Posterior vena cava (tissue), 2 donors: ENCODE measurements at regions not wholly inside any gene's neighbourhood (a gene's known extent, or its start where the extent isn't known, plus 50 kb on each side); places are given as distances from the start of the nearest gene placed in this dataset.
"Not testable (repeated sequence)": the region's sequence is repeated elsewhere in the genome, so short reads cannot be mapped to it uniquely, and the experiment has no call there.

Experiments used
- DNase-seq: peaks from one replicate; pipeline ENCODE4 v3.0.0-alpha.2; 2020; ENCODE audit warnings: low spot score
- intact Hi-C, 2 donors: fragments of 100-400 bp; cut with DNase I; formaldehyde crosslinking; loops; one replicate each; pipeline versions ENCODE4 v1.14.1 to v1.14.2; 2022 to 2023
- donor health status: DM: yes; HTN: yes; CAD: no.
- donor health status: DM: yes; HTN: yes; CAD: no.

DNA sequence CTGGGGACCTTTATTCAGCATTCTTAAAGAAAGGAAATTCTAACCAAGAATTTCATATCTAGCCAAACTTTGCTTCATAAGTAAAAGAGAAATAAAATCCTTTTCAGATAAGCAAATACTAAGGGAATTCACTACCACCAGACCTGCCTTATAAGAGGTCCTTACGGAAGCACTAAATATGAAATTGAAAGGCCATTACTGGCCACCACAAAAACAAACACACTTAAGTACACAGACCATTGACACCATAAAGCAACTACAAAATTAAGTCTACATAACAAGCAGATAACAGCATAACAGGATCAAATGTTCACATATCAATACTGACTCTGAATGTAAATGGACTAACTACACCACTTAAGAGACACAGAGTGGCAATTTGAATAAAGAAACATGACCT is 361.4 kb upstream of the POU5F2 start:
- intact Hi-C loops, result no loop called here
- no peak for DNase-seq

DNA sequence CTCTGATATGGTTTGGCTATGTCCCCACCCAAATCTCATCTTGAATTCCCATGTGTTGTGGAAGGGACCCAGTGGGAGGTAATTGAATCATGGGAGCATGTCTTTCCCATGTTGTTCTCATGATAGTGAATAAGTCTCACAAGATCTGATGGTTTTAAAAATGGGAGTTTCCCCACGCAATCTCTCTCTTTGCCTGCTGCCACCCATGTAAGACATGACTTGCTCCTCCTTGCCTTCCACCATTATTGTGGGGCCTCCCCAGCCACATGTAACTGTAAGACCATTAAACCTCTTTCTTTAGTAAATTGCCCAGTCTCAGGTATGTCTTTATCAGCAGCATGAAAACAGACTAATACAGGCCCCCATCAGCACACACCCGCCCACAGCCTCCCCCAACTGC is 356.0 kb upstream of the POU5F2 start:
- intact Hi-C loops, DNase-seq: not testable (repeated sequence)

DNA sequence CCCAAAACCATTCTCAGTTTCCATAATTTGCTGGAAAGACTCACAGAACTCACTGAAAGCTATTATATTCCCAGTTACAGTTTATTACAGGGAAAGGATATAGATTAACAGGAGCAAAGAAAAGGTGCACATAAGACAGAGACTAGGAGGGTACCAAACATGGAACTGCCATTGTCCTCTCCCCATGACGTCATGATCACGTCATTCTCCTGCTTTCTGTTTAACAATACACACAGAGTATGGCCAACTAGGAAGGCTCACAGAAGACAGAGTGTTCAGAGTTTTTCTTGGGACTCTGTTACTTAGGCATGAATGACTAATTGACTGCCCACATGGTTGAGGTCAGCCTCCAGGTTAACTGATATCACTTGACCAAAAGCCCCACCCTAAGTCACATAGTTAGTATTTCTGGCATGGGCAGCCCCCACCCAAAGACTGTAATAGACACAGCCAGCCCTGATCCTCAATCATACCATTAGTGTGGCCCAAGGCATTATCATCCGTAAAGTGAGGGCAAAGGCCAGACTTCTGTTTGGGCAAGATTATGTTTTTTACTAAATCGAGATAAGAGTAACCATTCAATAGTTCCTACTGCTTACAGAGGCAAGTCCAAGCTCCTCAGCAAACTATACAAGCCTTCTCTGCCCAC is 353.5 kb upstream of the POU5F2 start:
- DNase-seq, result no peak
- intact Hi-C loops, result no loop called here

DNA sequence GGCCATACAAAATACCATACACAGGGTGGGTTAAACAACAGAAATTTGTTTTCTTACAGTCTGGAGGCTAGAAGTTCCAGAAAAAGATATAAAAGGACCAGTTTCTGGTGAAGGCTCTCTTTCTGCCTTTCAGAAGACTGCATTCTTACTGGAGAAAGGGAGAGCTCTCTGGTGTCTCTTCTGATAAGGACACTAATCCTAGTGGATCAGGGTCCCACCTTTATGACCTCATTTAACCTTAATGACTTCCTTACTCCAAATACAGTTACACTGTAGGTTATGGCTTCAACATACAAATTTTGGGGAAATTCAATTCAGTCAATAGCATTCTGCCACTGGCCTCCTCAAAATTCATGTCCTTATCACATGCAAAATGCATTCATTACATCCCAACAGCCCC is 351.9 kb upstream of the POU5F2 start:
- DNase-seq, result no peak
- intact Hi-C loops, result no loop called here

DNA sequence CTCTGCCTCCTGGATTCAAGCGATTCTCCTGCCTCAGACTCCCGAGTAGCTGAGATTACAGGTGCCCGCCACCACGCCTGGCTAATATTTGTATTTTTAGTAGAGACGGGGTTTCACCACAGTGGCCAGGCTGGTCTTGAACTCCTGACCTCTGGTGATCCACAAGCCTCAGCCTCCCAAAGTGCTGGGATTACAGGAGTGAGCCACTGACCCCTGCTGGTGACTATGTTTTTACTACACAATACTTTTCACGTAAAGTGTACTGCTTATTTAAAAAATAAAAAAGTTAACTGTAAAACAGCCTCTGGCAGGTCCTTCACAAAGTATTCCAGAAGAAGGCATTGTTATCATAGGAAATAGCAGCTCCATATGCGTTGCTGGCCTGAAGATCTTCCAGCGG is 345.2 kb upstream of the POU5F2 start:
- intact Hi-C loops, DNase-seq: not testable (repeated sequence)

DNA sequence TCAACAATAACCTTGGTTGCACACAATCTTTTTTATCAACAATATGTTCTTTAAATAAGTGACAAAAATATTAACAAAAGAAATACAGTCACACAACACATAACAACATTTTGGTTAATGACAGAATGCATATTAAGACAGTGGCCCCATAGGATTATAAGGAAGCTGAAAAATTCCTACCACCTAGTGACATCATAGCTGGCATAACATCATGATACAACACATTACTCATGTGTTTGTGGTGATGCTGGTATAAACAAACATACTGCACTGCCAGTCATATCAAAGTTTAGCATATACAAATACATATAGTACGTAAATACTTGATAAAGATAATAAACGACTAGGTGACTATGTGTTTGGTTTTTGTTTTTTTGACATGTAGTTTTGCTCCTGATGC is 344.8 kb upstream of the POU5F2 start:
- no peak for DNase-seq

DNA sequence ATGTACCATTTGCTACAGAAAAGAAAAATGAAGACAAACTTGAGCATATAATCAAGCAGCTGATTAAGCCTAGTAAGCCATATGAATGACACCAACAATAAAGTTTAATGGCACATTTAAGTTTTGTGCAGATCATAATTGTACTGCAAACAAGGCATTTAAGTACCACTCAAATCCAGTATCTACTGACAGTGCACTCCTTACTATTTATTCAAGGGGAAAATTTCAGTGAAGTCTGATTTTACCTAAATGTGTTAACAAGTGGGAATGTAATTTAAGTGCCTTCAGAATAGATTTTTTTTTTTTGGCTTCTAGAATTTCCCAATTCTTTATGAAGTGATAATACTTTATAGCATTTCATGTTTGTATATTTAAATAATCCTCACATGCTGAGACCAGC is 341.0 kb upstream of the POU5F2 start:
- intact Hi-C loops, result no loop called here
- no peak for DNase-seq

More for the DNA sequence above, 344.8 kb upstream of the POU5F2 start:
- intact Hi-C loops, result no loop called here

DNA sequence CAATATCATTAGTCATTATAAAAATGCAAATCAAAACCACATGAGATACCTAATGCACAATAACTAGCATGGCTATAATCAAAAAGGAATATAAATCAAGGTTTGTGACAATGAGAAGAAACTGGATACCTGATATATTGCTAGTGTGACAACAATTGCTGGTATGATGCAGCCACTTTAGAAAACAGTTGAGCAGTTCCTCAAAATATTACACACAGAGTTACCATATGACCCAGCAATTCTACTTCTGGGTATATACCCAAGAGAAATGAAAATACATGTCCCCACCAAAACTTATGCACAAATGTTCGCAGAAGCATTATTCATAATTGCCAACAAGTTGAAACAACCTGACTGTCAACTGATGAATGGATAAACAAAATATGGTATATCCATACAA is 339.7 kb upstream of the POU5F2 start:
- intact Hi-C loops, result no loop called here
- no peak for DNase-seq

DNA sequence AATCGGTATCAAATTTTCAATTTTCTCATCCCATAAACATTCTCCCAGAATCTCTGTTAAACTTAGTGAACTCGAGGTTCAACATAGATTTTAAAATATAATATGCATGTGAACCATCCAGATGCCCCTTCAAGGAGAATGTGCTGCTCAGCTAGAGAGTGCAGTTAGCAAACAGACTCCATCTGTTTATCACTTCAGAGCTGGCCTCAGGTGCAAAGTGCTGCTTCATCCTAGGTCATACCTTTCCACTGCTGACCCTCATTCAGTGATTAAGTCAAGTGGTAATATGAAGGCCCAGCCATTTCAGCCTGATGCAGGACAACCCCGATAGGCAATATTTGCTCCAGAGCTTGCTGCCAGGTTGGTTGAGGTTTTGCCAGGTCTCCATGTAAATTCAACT is 339.0 kb upstream of the POU5F2 start:
- DNase-seq, result no peak
- intact Hi-C loops, result no loop called here

DNA sequence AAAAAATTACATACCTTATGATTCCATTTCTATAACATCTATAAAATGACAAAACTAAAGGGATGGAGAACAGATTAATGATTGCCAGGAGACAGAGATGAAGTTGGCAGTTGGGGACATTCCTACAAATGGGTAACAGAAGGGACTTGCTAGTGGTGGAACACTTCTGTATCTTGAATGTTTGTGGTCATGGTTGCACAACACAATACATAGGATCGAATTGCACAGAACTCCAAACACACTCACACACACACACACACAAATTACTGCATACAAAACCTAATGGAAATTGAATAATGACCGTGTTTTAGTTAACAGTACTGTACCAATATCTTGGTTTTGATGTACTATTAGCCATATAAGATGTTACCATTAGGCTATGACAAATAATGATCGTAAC is 330.7 kb upstream of the POU5F2 start:
- no peak for DNase-seq
- intact Hi-C loops, result no loop called here

DNA sequence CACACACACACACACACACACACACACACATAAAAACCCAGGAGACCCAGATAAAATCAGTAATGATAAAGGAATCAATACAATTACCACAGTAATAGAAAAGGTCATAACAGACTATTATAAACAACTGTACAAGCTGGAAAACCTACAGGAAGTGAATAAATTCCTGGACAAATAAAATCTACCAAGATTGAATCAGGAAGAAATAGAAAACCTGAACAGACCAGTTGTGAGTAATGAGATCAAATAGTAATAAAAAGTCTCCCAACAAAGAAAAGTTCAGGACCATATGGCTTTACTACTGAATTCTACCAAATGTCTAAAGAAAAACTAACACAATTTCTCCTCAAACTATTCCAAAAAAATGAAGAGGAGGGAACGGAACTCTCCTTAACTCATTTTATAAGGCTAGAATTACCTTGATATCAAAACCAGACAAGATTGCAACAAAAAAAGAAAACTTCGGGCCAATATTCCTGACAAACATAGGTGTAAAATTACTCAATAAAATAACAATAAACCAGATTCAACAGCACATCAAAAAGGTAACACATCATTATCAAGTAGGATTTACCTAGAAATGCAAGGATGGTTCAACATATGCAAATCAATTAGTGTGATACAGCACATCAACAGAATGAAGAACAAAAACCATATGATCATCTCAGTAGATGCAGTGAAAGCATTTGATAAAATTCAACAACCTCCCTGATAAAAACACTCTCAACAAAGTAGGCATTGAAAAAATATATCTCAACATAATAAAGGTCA is 325.2 kb upstream of the POU5F2 start:
- no peak for DNase-seq
- intact Hi-C loops, result no loop called here

DNA sequence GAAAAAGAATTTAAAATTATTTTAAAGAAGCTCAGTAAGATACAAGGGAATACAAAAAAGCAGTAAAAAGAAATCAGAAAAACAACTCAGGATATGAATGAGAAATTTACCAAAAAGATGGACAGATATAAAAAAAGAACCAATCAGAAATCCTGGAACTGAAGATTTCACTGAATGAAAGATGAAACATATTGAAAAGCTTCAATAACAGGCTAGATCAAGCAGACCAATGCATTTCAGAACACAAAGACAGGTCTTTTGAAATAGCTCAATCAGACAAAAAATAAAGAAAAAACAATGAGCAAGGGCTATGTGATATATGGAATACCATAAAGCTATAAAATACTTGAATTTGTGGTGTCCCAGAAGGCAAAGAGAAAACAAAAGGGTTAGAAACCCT is 322.6 kb upstream of the POU5F2 start:
- intact Hi-C loops, result no loop called here

DNA sequence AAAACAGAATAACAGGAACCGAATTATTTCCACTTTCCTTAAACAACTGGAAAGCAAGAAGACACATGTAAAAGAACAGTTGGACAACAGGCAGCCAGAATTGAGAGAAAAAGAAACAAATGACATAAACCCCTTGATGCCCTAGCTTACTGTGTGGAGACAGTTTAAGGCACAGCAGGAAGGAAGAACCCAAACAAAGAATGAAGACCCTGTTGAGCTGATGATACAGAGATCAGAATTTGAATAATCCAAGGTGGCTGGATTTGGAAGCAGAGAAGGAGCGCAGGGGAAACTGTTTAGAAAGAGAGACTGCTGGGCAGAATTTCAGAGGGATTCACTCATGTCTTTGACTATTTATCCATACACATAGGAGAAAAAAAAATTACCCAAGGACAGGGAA is 316.3 kb upstream of the POU5F2 start:
- DNase-seq, result no peak

More for the DNA sequence above, 322.6 kb upstream of the POU5F2 start:
- no peak for DNase-seq

DNA sequence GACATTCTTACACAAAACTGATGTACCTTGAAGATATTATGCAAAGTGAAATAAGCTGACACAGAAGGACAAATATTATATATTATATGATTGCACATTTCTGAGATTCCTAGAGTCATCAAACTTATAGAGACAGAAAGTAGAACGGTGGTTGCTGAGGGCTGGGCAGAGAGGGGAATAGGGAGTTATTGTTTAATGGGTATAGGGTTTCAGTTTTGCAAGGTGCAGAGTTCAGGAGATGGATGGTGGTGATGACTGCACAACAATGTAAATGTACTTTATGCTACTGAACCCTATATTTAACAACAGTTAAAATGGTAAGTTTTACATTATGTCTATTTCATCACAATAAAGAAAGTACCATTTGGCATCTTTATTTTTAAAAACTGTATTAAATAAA is 315.8 kb upstream of the POU5F2 start:
- intact Hi-C loops, result no loop called here
- no peak for DNase-seq

More for the DNA sequence above, 316.3 kb upstream of the POU5F2 start:
- intact Hi-C loops, result no loop called here

DNA sequence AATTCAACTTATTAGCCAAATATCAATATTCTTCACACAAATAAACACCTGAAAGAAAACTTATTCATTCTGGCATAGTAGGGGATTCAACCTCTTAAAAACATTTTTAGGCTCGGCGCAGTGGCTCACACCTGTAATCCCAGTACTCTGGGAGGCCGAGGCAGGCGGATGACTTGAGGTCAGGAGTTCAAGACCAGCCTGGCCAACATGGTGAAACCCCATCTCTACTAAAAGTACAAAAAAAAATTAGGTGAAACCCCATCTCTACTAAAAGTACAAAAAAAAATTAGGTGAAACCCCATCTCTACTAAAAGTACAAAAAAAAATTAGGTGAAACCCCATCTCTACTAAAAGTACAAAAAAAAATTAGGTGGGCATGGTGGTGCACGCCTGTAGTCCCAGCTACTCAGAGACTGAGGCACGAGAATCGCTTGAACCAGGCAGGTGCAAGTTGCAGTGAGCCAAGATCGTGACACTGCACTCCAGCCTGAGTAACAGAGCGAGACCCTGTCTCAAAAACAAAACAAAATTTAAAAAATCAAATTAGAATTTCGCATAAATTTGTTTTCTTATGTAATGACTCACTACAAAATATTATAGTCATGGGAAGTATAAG is 308.0 kb upstream of the POU5F2 start:
- intact Hi-C loops, DNase-seq: not testable (repeated sequence)

DNA sequence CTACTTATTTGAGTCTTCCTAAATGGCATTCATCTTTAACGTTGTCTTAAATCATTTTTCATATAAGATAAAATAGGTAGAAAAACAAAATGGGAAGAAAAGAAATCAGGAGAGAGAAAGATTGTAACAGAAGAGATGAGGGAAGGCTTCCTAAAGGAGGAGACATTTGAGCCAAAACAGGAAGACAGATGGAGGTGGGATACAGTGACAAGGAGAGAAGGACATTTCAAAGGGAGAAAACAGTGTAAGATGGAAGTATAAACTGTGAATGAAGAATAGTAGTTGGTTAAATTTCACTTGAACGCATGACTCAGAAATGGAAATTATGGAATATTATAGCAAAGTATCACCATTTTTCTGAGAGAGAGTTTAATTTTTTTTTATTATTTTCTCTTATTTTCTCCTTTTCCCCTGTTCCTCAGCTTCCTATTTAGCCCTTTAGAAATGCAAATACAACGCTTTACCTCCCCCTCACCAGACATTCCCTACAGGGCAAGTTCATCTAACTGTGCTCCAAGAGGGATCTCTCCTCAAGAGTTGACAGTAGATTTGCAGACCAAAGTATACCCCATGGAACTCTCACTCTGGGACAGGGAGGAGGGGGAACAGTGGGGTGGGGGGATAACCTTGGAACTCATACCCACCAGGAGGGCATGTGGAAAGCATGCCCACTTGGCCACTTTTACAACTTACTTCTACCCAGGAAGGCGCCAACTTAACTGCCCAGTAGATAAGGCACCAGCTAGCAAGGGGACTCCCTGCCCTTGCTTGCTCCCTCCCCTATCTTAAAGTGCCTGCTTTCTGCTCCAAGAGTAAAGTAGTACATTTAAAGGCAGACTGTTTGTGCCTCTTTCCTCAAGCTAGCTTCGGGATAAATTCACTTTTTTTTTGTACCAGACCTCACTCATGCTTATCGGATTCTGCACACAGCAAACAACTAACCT is 304.7 kb upstream of the POU5F2 start:
- no peak for DNase-seq
- intact Hi-C loops, result no loop called here

DNA sequence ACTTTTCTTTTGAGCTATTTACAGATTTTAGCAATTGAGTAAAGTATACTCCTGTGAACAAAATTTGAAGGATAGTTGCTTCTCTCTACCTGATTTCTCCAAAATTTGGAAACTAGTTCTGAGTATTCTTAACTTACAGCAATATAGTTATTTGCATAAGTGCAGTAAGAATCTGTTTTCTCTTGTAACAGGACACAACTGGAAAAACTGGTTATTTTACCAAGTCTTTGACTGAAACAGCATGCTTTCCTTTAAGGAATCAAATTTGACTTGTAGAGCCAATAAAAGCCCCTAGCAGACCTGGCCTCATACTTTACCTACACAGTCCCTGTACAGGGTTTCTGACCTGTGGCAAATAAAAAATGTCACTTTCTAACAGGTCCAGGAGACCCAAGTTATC is 301.9 kb upstream of the POU5F2 start:
- DNase-seq, result no peak
- intact Hi-C loops, result no loop called here

DNA sequence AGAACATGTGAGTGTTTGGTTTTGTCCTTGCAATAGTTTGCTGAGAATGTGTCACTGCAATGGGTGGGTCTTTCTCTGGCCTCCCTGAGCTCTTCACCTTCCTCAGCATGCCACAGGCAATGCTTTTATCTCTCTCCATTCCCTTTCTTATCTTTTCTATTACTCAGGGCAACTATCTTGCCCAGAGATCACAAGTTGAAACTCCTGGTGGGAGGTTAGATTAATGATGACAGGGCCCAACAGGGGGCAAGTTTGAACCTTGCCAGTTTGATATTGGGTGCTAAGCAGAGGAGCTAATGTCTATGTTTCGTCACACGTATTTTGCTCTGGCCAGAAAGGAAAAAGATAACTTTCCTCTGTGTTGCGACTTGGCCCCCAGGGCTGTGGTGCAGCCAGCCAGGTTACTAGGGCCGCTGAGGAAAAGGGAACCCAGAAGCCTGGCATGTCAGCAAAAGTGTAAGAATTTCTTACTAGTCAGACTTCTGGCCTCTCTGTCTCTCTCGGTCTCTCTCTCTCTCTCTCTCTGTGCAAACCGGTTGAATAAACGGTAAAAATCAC is 299.3 kb upstream of the POU5F2 start:
- intact Hi-C loops, result no loop called here
- DNase-seq, result no peak

DNA sequence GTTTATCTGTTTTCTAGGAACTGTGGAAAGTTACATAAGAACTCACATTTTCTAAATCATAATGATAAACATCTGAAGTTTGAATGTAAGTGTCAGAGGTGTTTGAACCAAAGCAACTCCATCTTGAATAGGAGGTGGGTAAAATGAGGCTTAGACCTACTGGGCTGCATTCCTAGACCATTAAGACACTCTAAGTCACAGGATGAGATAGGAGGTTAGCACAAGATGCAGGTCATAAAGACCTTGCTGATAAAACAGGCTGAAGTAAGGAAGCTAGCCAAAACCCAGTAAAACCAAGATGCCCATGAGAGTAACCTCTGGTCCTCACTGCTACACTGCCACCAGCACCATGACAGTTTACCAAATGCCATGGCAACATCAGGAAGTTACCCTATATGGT is 297.7 kb upstream of the POU5F2 start:
- intact Hi-C loops, result no loop called here
- DNase-seq, result no peak
